Activated gamma-delta T cell treated with Interleukin-2 at 50 U/mL for 16 hours (primary cell): ENCODE measurements at regions not wholly inside any gene's neighbourhood (a gene's known extent, or its start where the extent isn't known, plus 50 kb on each side); places are given as distances from the start of the nearest gene placed in this dataset.
"Not testable (repeated sequence)": the region's sequence is repeated elsewhere in the genome, so short reads cannot be mapped to it uniquely, and the experiment has no call there.

Experiments
- DNase-seq: peaks from one replicate; pipeline ENCODE4 v3.0.0-alpha.2; 2020

- no peak for DNase-seq
Measured at GRCh38 chr5:87150630-87151029, 117.1 kb upstream of the RASA1 start.

- DNase-seq = no peak
Measured at GRCh38 chr5:87151547-87151946, 116.1 kb upstream of the RASA1 start.

GRCh38 chr5:87152886-87153285 lies 114.8 kb upstream of the RASA1 start:
- DNase-seq = no peak

GRCh38 chr5:87154191-87154590 lies 113.5 kb upstream of the RASA1 start:
- DNase-seq = no peak

- no peak for DNase-seq
Measured at GRCh38 chr5:87155106-87155505, 112.6 kb upstream of the RASA1 start.

- no peak for DNase-seq
Measured at GRCh38 chr5:87156631-87157030, 111.1 kb upstream of the RASA1 start.

- no peak for DNase-seq
Measured at GRCh38 chr5:87164409-87164808, 103.3 kb upstream of the RASA1 start.

GRCh38 chr5:87169300-87169991 lies 98.2 kb upstream of the RASA1 start:
- DNase-seq = no peak

- no peak for DNase-seq
Measured at GRCh38 chr5:87170799-87171198, 96.9 kb upstream of the RASA1 start.

- no peak for DNase-seq
Measured at GRCh38 chr5:87182649-87183048, 85.0 kb upstream of the RASA1 start.

GRCh38 chr5:87183896-87184295 lies 83.8 kb upstream of the RASA1 start:
- no peak for DNase-seq

GRCh38 chr5:87184605-87185004 lies 83.1 kb upstream of the RASA1 start:
- DNase-seq = no peak

- no peak for DNase-seq
Measured at GRCh38 chr5:87185838-87186237, 81.8 kb upstream of the RASA1 start.

GRCh38 chr5:87188391-87188790 lies 79.3 kb upstream of the RASA1 start:
- no peak for DNase-seq

GRCh38 chr5:87190041-87190440 lies 77.6 kb upstream of the RASA1 start:
- no peak for DNase-seq

- DNase-seq = no peak
Measured at GRCh38 chr5:87190687-87191086, 77.0 kb upstream of the RASA1 start.

- DNase-seq = no peak
Measured at GRCh38 chr5:87191645-87192044, 76.0 kb upstream of the RASA1 start.

GRCh38 chr5:87195104-87195591 lies 72.5 kb upstream of the RASA1 start:
- no peak for DNase-seq

- DNase-seq = no peak
Measured at GRCh38 chr5:87195616-87196015, 72.1 kb upstream of the RASA1 start.

GRCh38 chr5:87198010-87198409 lies 69.7 kb upstream of the RASA1 start:
- no peak for DNase-seq

GRCh38 chr5:87199246-87199645 lies 68.4 kb upstream of the RASA1 start:
- DNase-seq = not testable (repeated sequence)

GRCh38 chr5:87199704-87200103 lies 68.0 kb upstream of the RASA1 start:
- not testable (repeated sequence) for DNase-seq

GRCh38 chr5:87210076-87210475 lies 57.6 kb upstream of the RASA1 start:
- no peak for DNase-seq

- DNase-seq = no peak
Measured at GRCh38 chr5:87210743-87211142, 56.9 kb upstream of the RASA1 start.

- DNase-seq = no peak
Measured at GRCh38 chr5:87211676-87212075, 56.0 kb upstream of the RASA1 start.
